Large intestine (tissue), 3 donors: ENCODE measurements at regions not wholly inside any gene's neighbourhood (a gene's known extent, or its start where the extent isn't known, plus 50 kb on each side); places are given as distances from the start of the nearest gene placed in this dataset.

Source experiments
- DNase-seq, 2 donors: peaks; one replicate each; pipeline versions ENCODE4 v3.0.0 to v3.0.0-alpha.2; 2013
- H3K27ac ChIP-seq: one replicate; pipeline ENCODE4 v1.5.1; 2013; ENCODE audit warnings: low read length
- H3K27me3 ChIP-seq: 2 replicates; pipeline ENCODE4 v1.6.1; 2013; ENCODE audit warnings: low read length; ENCODE audit not compliant: control insufficient read depth, insufficient read depth
- H3K36me3 ChIP-seq: 2 replicates; pipeline ENCODE4 v1.6.1; 2013; ENCODE audit warnings: low read length; ENCODE audit not compliant: control insufficient read depth, insufficient read depth
- H3K4me1 ChIP-seq: one replicate; pipeline ENCODE4 v1.6.1; 2013; ENCODE audit warnings: low read length; ENCODE audit not compliant: control insufficient read depth, insufficient read depth
- H3K4me3 ChIP-seq: one replicate; pipeline ENCODE4 v1.5.1; 2013; ENCODE audit warnings: low read length
- H3K9me3 ChIP-seq: one replicate; pipeline ENCODE4 v1.6.1; 2013; ENCODE audit warnings: mild to moderate bottlenecking, low read depth, low read length, moderate library complexity; ENCODE audit not compliant: control insufficient read depth
- WGBS: methylation state at CpG from one replicate; pipeline ENCODE4 v1.1.5; 2013; ENCODE audit warnings: low lambda C conversion rate; ENCODE audit not compliant: insufficient coverage; 5-methylcytosine and 5-hydroxymethylcytosine counted together

DNA sequence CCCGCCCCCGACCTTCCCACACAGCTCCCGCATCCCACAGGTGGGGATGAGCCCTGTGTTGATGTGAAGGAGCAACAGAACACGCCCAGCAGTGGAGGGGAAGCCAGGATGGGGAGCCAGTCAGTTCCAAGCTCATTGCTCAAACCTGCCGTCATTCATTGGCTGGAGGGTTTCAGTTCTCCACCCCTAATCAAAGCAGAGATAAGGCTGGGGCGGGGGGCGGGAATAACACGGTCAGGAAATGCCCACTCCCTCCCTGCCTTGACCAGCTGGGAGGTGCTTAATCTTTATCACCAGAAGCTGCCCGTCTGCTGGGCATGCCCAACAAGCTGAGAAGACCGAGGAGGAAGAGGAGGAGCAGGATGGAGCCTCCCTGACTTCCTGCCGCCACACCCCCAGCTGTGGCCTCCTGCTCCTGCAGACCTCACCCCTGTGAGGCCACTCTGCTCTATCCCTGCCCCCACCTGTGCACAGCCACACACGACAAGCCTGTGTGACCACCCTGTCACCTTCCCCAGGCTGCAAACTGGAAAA is 265.1 kb downstream of the ZEB1 start:
- no peak overlapping the region for H3K27ac ChIP-seq
- H3K4me1 ChIP-seq: peaks cover 3% of the 10 kb centered on the region
- DNase-seq: no peak
- no CpG with 5 or more reads among the region's 12 CpGs for WGBS
- no peaks in the 10 kb centered on the region for H3K36me3 ChIP-seq
- no peak overlapping the region for H3K4me3 ChIP-seq
- no peaks in the 10 kb centered on the region for H3K27me3 ChIP-seq
- H3K9me3 ChIP-seq: no peaks in the 10 kb centered on the region

DNA sequence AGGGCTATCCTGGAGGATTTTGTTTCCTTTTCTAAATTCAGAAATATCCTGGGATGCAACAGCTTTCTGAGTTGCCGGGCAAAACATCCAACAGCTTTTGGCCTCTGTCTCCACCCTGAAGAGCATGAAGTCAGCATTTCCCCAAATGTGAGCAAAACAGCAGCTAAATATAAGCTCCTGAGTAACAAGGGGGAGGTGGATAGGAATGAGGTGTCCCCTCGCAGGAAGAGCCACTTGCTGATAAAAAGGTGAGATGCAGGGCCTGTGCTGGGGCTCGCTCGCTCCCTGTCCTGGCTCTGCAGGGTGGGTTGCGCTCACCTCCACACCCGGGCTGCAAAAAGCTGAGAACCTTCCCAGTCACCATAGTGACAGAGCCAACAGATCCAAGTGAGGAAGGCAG is 264.3 kb downstream of the ZEB1 start:
- Histone ChIP-seq H3K36me3 (no peaks in the 10 kb centered on the region), H3K4me3 (no peak overlapping the region), H3K27me3 (no peaks in the 10 kb centered on the region), H3K9me3 (no peaks in the 10 kb centered on the region), H3K27ac (no peak overlapping the region), H3K4me1 (peaks cover 3% of the 10 kb centered on the region)
- WGBS: no CpG with 5 or more reads among the region's 6 CpGs
- DNase-seq: no peak

GRCh38 chr10:31582365-31583052 is 263.5 kb downstream of the ZEB1 start:
- Histone ChIP-seq H3K4me1 (peaks cover 3% of the 10 kb centered on the region), H3K4me3 (no peak overlapping the region), H3K9me3 (no peaks in the 10 kb centered on the region), H3K27ac (no peak overlapping the region), H3K36me3 (no peaks in the 10 kb centered on the region), H3K27me3 (no peaks in the 10 kb centered on the region)
- no CpG with 5 or more reads among the region's 8 CpGs for WGBS
- DNase-seq: no peak

GRCh38 chr10:31581741-31582323 is 262.8 kb downstream of the ZEB1 start:
- DNase-seq: no peak
- 80% methylated on average over 2 of the region's 9 CpGs for WGBS
- Histone ChIP-seq H3K4me1 (peaks cover 3% of the 10 kb centered on the region), H3K36me3 (no peaks in the 10 kb centered on the region), H3K27ac (no peak overlapping the region), H3K4me3 (no peak overlapping the region), H3K27me3 (no peaks in the 10 kb centered on the region), H3K9me3 (no peaks in the 10 kb centered on the region)

GRCh38 chr10:31580646-31581045 is 261.6 kb downstream of the ZEB1 start:
- Histone ChIP-seq H3K27me3 (no peaks in the 10 kb centered on the region), H3K4me3 (no peak overlapping the region), H3K4me1 (peaks cover 3% of the 10 kb centered on the region), H3K27ac (no peak overlapping the region), H3K36me3 (no peaks in the 10 kb centered on the region), H3K9me3 (no peaks in the 10 kb centered on the region)
- WGBS: no CpG with 5 or more reads among the region's 5 CpGs
- DNase-seq: no peak
